ENCODE measurements at regions not wholly inside any gene's neighbourhood (a gene's known extent, or its start where the extent isn't known, plus 50 kb on each side); places are given as distances from the start of the nearest gene placed in this dataset.

DNA sequence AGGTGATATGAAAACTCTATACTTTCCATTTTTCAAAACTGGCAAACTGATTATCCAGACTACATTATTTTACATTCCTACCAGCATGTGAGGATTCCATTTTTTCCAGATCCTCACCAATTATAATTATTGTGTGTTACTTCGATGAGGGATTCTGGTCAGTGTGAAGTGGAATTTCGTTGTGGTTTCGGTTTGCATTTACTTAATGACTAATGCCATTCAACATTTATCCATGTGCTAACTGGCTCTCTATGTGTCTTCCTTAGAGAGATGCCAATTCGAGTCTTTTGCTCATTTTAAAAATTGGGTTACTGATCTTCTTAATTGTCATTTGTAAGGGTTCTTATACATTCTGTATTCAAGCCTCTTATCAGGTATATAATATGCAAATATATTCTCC lies 1551.3 kb upstream of the MIR17HG start:
- no peak for DNase-seq (ENCODE audit: low read depth in 2 of 2)

DNA sequence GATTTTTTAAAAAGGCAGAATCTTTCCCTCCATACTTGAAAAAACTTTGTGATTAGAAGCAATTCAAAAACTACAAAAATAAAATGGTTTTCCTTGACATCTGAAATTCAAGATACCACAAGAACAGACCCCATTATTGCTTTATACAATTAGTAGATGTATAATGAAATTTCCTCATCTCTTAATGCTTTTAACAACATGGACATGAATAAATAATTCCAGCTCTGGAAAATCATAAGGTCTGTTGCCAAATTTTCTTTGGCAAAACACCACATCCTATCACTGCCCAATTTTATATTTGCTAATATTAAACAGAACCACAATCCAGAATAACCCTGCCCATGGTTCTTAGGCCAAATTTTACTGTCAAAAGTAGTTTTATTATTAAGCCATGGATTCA lies 1543.6 kb upstream of the MIR17HG start:
- no peak for DNase-seq (ENCODE audit: low read depth in 2 of 2)

- no peak for DNase-seq (ENCODE audit: low read depth in 2 of 2)
Measured at GRCh38 chr13:89806594-89806993, 1540.9 kb upstream of the MIR17HG start.

GRCh38 chr13:89812856-89813255 lies 1534.6 kb upstream of the MIR17HG start:
- no peak for DNase-seq (ENCODE audit: low read depth in 2 of 2)

DNA sequence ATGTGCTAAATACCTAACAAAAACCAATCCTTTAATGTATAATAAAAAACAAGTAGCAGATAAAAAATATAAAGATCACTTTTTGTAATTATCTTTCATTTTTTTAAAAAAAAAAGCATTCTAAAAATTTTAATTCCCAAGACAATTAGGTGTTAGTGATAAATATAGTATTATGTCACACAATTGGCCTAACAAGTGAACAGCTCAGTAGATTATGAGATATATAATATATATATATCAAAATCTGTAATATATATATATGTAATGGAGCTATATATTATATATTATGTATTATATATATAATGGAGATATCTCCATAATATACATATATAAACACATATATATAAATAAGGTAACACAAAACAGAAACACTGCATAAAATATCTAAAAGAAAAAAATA lies 1531.1 kb upstream of the MIR17HG start:
- DNase-seq (ENCODE audit: low read depth in 2 of 2) = no peak

- no peak for DNase-seq (ENCODE audit: low read depth in 2 of 2)
Measured at GRCh38 chr13:89822467-89822866, 1525.0 kb upstream of the MIR17HG start.

GRCh38 chr13:89827552-89827951 lies 1519.9 kb upstream of the MIR17HG start:
- DNase-seq (ENCODE audit: low read depth in 2 of 2) = no peak

DNA sequence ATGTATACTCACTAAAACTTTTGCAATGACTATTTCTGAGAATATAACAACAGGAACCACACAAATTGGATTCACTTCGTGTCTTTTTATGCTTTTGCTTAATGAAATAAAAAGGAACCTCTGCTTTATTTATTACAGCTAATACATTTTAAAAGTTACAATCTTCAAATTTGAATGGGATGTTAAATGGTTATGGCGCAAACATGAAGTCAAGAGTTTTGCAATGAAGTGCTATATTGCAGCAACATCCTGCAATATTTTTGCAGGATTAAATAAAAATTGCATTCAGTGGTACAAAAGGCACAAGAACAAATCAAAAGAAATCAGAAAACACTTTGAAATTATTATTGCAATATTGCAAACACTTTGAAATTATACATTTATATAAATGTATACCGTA lies 1519.0 kb upstream of the MIR17HG start:
- DNase-seq (ENCODE audit: low read depth in 2 of 2) = no peak

DNA sequence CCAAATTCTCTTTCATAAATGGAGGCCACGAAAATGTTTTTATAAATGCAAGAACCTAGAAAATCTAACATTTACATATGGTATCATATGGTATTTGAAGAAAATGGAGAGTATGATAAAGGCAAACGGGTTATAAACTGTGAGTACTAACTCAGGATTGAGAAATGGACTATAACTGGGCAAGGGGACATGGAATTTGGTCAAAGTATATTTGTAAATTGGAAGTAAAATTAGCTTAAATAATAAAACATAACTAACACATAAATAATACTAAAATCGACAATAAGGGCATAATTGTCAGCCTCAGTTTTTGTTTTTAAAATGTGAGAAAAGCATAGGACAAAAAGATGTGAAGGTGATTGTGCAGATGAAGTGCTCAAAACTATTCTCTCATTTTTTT lies 1516.3 kb upstream of the MIR17HG start:
- DNase-seq (ENCODE audit: low read depth in 2 of 2) = no peak

GRCh38 chr13:89832827-89833226 lies 1514.7 kb upstream of the MIR17HG start:
- no peak for DNase-seq (ENCODE audit: low read depth in 2 of 2)

- DNase-seq (ENCODE audit: low read depth in 2 of 2) = no peak
Measured at GRCh38 chr13:89843621-89844020, 1503.9 kb upstream of the MIR17HG start.

- DNase-seq (ENCODE audit: low read depth in 2 of 2) = no peak
Measured at GRCh38 chr13:89845874-89846273, 1501.6 kb upstream of the MIR17HG start.

GRCh38 chr13:89846926-89847585 lies 1500.4 kb upstream of the MIR17HG start:
- peak; percentile 18 to 20 for DNase-seq (ENCODE audit: low read depth in 2 of 2)

DNA sequence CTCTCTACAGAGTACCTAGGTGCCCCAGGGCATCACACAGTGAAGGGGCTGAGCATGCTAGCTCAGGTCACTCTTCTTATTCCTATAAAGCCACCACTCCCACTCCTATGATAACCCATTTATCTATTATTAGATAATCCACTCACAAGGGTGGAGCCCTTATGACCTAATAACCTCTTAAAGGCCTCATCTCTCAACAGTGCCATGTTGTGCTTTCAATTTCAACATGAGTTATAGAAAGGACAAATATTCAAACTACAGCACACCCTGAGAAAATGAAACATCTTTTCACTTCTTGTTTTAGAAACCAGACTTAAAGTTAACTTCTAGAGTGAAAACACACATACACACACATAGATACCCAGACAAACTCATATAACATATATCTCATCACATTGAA lies 1494.9 kb upstream of the MIR17HG start:
- DNase-seq (ENCODE audit: low read depth in 2 of 2) = no peak

- no peak for DNase-seq (ENCODE audit: low read depth in 2 of 2)
Measured at GRCh38 chr13:89856512-89856911, 1491.0 kb upstream of the MIR17HG start.

DNA sequence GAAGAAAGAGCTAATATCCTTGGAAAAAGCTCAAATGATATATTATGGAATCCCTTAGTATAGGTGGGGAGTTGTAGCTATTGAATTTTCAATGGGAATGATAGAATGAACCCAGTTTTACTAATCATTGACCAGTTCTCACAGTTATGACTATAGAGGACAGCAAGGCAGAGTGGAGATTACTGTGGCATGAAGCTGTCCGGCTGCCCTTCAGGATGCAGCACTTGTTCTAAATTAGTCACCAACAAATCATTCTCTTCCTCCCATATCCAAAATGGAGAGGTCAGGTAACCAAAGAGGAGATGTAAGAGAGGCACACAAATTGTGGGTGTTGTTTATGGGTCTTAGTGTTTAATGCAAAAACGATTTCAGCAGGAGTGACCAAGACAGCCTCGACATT lies 1490.0 kb upstream of the MIR17HG start:
- no peak for DNase-seq (ENCODE audit: low read depth in 2 of 2)

GRCh38 chr13:89862011-89862690 lies 1485.3 kb upstream of the MIR17HG start:
- DNase-seq (ENCODE audit: low read depth in 2 of 2) = no peak

DNA sequence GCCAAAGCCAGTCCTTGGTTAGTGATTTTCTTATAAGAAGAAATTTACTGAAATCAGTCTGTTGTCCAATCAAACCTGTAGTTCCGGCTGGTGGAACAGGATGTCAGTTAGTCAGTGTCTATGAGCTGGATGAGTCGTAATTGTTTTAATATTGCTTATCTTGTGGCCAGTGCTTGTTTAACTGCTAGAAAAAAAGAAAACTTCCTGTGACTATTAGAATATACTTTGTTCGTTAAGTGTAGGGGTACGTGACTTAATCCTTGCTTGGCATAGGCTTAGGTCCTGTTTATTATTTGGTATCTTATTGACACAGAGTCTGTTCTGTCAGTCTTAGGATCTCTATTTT lies 1484.8 kb upstream of the MIR17HG start:
- DNase-seq (ENCODE audit: low read depth in 2 of 2) = no peak

- no peak for DNase-seq (ENCODE audit: low read depth in 2 of 2)
Measured at GRCh38 chr13:89865164-89866064, 1482.1 kb upstream of the MIR17HG start.

- no peak for DNase-seq (ENCODE audit: low read depth in 2 of 2)
Measured at GRCh38 chr13:89869312-89869711, 1478.2 kb upstream of the MIR17HG start.

GRCh38 chr13:89878904-89879303 lies 1468.6 kb upstream of the MIR17HG start:
- DNase-seq (ENCODE audit: low read depth in 2 of 2) = no peak

GRCh38 chr13:89880201-89880600 lies 1467.3 kb upstream of the MIR17HG start:
- no peak for DNase-seq (ENCODE audit: low read depth in 2 of 2)
